ENCODE measurements at regions not wholly inside any gene's neighbourhood (a gene's known extent, or its start where the extent isn't known, plus 50 kb on each side); places are given as distances from the start of the nearest gene placed in this dataset.
"Not testable (repeated sequence)": the region's sequence is repeated elsewhere in the genome, so short reads cannot be mapped to it uniquely, and the experiment has no call there.

- H3K4me3 ChIP-seq (ENCODE audit: low read depth, low read length): no peak overlapping the region
- DNase-seq (ENCODE audit: low read depth): no peak
- in situ Hi-C loops (cut with HindIII; ENCODE audit: low sequenced_read_pairs): no loop called here
- no peak for TF ChIP-seq CTCF (IDR thresholded peaks at IDR 0.05; ENCODE audit: low read depth, low read length, missing control alignments)
These were observed 1067.7 kb downstream of the PCDH9 start for GRCh38 chr13:66162470-66162869.

- no peak overlapping the region for H3K4me3 ChIP-seq (ENCODE audit: low read depth, low read length)
- TF ChIP-seq CTCF (IDR thresholded peaks at IDR 0.05; ENCODE audit: low read depth, low read length, missing control alignments): no peak
- in situ Hi-C loops (cut with HindIII; ENCODE audit: low sequenced_read_pairs): no loop called here
- no peak for DNase-seq (ENCODE audit: low read depth)
These were observed 1070.6 kb downstream of the PCDH9 start for GRCh38 chr13:66159511-66159910.

GRCh38 chr13:66154976-66155375 is 1075.2 kb downstream of the PCDH9 start:
- in situ Hi-C loops (cut with HindIII; ENCODE audit: low sequenced_read_pairs): no loop called here
- H3K4me3 ChIP-seq (ENCODE audit: low read depth, low read length): no peak overlapping the region
- no peak for TF ChIP-seq CTCF (IDR thresholded peaks at IDR 0.05; ENCODE audit: low read depth, low read length, missing control alignments)
- DNase-seq (ENCODE audit: low read depth): no peak

- TF ChIP-seq CTCF (IDR thresholded peaks at IDR 0.05; ENCODE audit: low read depth, low read length, missing control alignments): no peak
- no peak overlapping the region for H3K4me3 ChIP-seq (ENCODE audit: low read depth, low read length)
- no peak for DNase-seq (ENCODE audit: low read depth)
- in situ Hi-C loops (cut with HindIII; ENCODE audit: low sequenced_read_pairs): no loop called here
These were observed 1075.8 kb downstream of the PCDH9 start for GRCh38 chr13:66154354-66154753.

GRCh38 chr13:66152596-66152995 is 1077.5 kb downstream of the PCDH9 start:
- no peak for DNase-seq (ENCODE audit: low read depth)
- no peak overlapping the region for H3K4me3 ChIP-seq (ENCODE audit: low read depth, low read length)
- in situ Hi-C loops (cut with HindIII; ENCODE audit: low sequenced_read_pairs): no loop called here
- no peak for TF ChIP-seq CTCF (IDR thresholded peaks at IDR 0.05; ENCODE audit: low read depth, low read length, missing control alignments)

GRCh38 chr13:66144357-66144756 is 1085.8 kb downstream of the PCDH9 start:
- in situ Hi-C loops (cut with HindIII; ENCODE audit: low sequenced_read_pairs); DNase-seq (ENCODE audit: low read depth); H3K4me3 ChIP-seq (ENCODE audit: low read depth, low read length): not testable (repeated sequence)

GRCh38 chr13:66139701-66140100 is 1090.4 kb downstream of the PCDH9 start:
- DNase-seq (ENCODE audit: low read depth): no peak
- no peak overlapping the region for H3K4me3 ChIP-seq (ENCODE audit: low read depth, low read length)
- in situ Hi-C loops (cut with HindIII; ENCODE audit: low sequenced_read_pairs): no loop called here
- no peak for TF ChIP-seq CTCF (IDR thresholded peaks at IDR 0.05; ENCODE audit: low read depth, low read length, missing control alignments)
